Activated naive CD4-positive, alpha-beta T cell treated with anti-CD3 and anti-CD28 coated beads, Interleukin-2, amount 50 U/mL, for 24 hours (primary cell): ENCODE measurements at regions not wholly inside any gene's neighbourhood (a gene's known extent, or its start where the extent isn't known, plus 50 kb on each side); places are given as distances from the start of the nearest gene placed in this dataset.

Source experiments
- H3K27ac Mint-ChIP-seq: one replicate; pipeline ENCODE4 v1.8.0; 2021; ENCODE audit warnings: mild to moderate bottlenecking, mixed read lengths
- H3K27me3 Mint-ChIP-seq: one replicate; pipeline ENCODE4 v1.8.0; 2021; ENCODE audit warnings: mixed read lengths
- H3K36me3 Mint-ChIP-seq: one replicate; pipeline ENCODE4 v1.8.0; 2021; ENCODE audit warnings: mixed read lengths
- H3K4me1 Mint-ChIP-seq: one replicate; pipeline ENCODE4 v1.8.0; 2021; ENCODE audit warnings: mixed read lengths
- H3K4me3 Mint-ChIP-seq: one replicate; pipeline ENCODE4 v1.8.0; 2021; ENCODE audit warnings: mild to moderate bottlenecking, mixed read lengths
- H3K9me3 Mint-ChIP-seq: one replicate; pipeline ENCODE4 v1.8.0; 2021; ENCODE audit warnings: mixed read lengths

- Mint-ChIP-seq H3K4me1 (no peaks in the 10 kb centered on the region), H3K27me3 (peaks cover 3% of the 10 kb centered on the region), H3K4me3 (no peak overlapping the region), H3K27ac (no peak overlapping the region), H3K36me3 (peaks cover 2% of the 10 kb centered on the region), H3K9me3 (no peaks in the 10 kb centered on the region)
These were observed 68.7 kb upstream of the ATF3 start for GRCh38 chr1:212539737-212540430.

- no peak overlapping the region for H3K4me3 Mint-ChIP-seq
- H3K27me3 Mint-ChIP-seq, result peaks cover 4% of the 10 kb centered on the region
- H3K27ac Mint-ChIP-seq, result no peak overlapping the region
- H3K9me3 Mint-ChIP-seq, result no peaks in the 10 kb centered on the region
- no peaks in the 10 kb centered on the region for H3K4me1 Mint-ChIP-seq
- H3K36me3 Mint-ChIP-seq, result peaks cover under 1% of the 10 kb centered on the region
These were observed 65.8 kb upstream of the ATF3 start for GRCh38 chr1:212542761-212543187.

DNA sequence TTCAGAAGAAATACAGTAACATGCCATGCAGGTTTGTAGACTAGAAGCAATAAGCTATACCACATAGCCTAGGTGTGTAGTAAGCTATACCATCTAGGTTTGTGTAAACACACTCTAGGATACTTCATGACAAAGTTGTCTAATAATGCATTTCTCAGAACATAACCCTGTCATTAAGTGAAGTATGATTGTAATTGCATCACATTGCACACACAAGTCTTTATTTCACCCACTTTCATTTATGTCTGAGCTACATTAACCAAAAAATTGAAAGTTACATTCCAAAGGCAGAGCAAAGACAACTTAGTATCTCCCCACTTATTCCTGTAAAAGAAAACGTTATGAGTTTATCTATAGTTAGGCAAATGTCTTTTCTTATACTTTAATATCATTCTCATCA lies 64.5 kb upstream of the ATF3 start:
- Mint-ChIP-seq H3K36me3 (no peaks in the 10 kb centered on the region), H3K4me1 (no peaks in the 10 kb centered on the region), H3K9me3 (no peaks in the 10 kb centered on the region), H3K27ac (no peak overlapping the region), H3K4me3 (no peak overlapping the region), H3K27me3 (peaks cover 7% of the 10 kb centered on the region)

DNA sequence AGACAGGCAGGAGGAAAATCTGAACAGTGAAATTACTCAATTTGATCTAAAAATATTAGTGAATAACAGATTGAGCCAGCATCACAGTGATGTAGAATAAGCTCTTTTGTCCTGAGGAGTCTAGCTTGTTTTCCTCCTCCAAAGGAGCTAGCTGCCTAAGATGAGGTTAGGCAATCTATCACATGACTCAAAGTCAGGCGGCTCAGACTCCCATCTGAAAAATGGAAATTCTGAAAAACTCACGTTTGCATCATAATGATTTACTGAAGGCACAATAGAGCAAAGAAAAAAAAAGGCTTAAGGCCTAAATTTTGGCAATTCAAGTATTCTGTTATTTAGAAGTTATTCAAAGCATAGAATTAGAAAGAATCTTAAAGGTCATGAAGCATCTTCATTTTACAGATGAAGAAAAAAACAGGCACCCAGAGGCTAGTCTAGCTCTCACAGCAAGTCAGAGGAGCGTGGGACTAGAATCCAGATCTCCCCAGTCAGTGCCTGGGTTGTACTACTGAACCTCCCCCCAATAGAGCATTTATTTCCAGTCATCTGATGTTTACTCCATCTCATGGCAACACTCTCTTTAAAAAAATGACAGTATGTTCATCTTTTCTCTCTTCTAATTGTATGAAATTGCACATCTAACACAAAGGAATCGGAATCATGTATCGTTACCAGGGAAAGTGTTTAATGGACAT lies 62.5 kb upstream of the ATF3 start:
- H3K36me3 Mint-ChIP-seq, result no peaks in the 10 kb centered on the region
- H3K9me3 Mint-ChIP-seq, result no peaks in the 10 kb centered on the region
- H3K27ac Mint-ChIP-seq, result no peak overlapping the region
- no peaks in the 10 kb centered on the region for H3K4me1 Mint-ChIP-seq
- no peak overlapping the region for H3K4me3 Mint-ChIP-seq
- peaks cover 9% of the 10 kb centered on the region for H3K27me3 Mint-ChIP-seq

- Mint-ChIP-seq H3K4me1 (no peaks in the 10 kb centered on the region), H3K36me3 (no peaks in the 10 kb centered on the region), H3K27me3 (peaks cover 15% of the 10 kb centered on the region), H3K9me3 (no peaks in the 10 kb centered on the region), H3K4me3 (no peak overlapping the region), H3K27ac (no peak overlapping the region)
These were observed 59.0 kb upstream of the ATF3 start for GRCh38 chr1:212549503-212550017.

GRCh38 chr1:212551929-212552328 lies 56.6 kb upstream of the ATF3 start:
- H3K27me3 Mint-ChIP-seq, result peaks cover 17% of the 10 kb centered on the region

DNA sequence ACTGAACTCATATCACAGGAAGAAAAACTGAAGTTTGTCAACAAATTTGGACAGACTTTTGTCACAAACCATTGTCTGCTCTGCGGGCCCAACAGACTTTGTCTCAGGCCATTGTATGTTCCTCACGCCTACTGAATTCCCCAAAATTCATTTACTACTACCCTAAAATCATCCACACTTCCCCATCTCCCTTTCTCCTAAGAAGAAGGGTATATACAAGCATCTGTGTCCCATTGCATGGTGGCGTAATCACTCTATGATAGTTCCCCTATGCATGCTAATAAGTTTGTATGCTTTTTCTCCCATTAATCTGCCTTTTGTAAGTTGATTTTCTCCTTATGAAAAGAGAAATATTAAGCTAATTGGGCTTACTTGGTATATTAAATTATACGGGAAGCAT lies 54.9 kb upstream of the ATF3 start:
- no peaks in the 10 kb centered on the region for H3K36me3 Mint-ChIP-seq
- peaks cover 5% of the 10 kb centered on the region for H3K4me1 Mint-ChIP-seq
- peaks cover 17% of the 10 kb centered on the region for H3K27me3 Mint-ChIP-seq
- no peaks in the 10 kb centered on the region for H3K9me3 Mint-ChIP-seq
- no peak overlapping the region for H3K27ac Mint-ChIP-seq
- no peak overlapping the region for H3K4me3 Mint-ChIP-seq

More at GRCh38 chr1:212551929-212552328, 56.6 kb upstream of the ATF3 start:
- H3K4me3 Mint-ChIP-seq, result no peak overlapping the region
- no peaks in the 10 kb centered on the region for H3K4me1 Mint-ChIP-seq
- no peaks in the 10 kb centered on the region for H3K36me3 Mint-ChIP-seq
- H3K9me3 Mint-ChIP-seq, result no peaks in the 10 kb centered on the region
- H3K27ac Mint-ChIP-seq, result no peak overlapping the region

DNA sequence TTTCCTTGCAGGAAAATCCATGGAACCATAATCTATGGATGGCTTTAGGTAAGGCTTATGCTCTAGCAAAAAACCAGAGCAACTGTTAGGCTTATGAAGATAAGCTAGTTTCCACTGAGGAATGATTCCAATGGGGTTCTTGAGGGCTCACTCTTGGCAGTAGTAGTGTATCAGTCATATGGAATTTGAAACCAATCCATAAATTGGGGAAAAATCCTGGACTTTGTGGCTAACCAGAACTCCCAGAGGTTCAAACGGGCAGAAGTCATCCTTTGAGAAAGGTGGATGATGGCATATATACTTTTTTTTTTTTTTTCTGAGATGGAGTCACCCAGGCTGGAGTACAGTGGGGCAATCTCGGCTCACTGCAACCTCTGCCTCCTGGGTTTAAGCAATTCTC lies 54.2 kb upstream of the ATF3 start:
- H3K9me3 Mint-ChIP-seq, result no peaks in the 10 kb centered on the region
- H3K36me3 Mint-ChIP-seq, result no peaks in the 10 kb centered on the region
- no peak overlapping the region for H3K4me3 Mint-ChIP-seq
- no peak overlapping the region for H3K27ac Mint-ChIP-seq
- H3K27me3 Mint-ChIP-seq, result peaks cover 15% of the 10 kb centered on the region
- H3K4me1 Mint-ChIP-seq, result peaks cover 11% of the 10 kb centered on the region

GRCh38 chr1:212555426-212555825 lies 53.1 kb upstream of the ATF3 start:
- Mint-ChIP-seq H3K27ac (no peak overlapping the region), H3K27me3 (peaks cover 13% of the 10 kb centered on the region), H3K4me3 (no peak overlapping the region), H3K36me3 (no peaks in the 10 kb centered on the region), H3K9me3 (no peaks in the 10 kb centered on the region), H3K4me1 (peaks cover 19% of the 10 kb centered on the region)

GRCh38 chr1:212556822-212557549 lies 51.6 kb upstream of the ATF3 start:
- Mint-ChIP-seq H3K27ac (no peak overlapping the region), H3K4me1 (peaks cover 20% of the 10 kb centered on the region), H3K9me3 (no peaks in the 10 kb centered on the region), H3K4me3 (no peak overlapping the region), H3K27me3 (peaks cover 9% of the 10 kb centered on the region), H3K36me3 (no peaks in the 10 kb centered on the region)

GRCh38 chr1:212557739-212558692 lies 50.5 kb upstream of the ATF3 start:
- Mint-ChIP-seq H3K36me3 (no peaks in the 10 kb centered on the region), H3K27ac (peak overlapping the region; percentile 55), H3K27me3 (peaks cover 9% of the 10 kb centered on the region), H3K4me3 (peak overlapping the region; percentile 81), H3K4me1 (peaks cover 20% of the 10 kb centered on the region), H3K9me3 (no peaks in the 10 kb centered on the region)

DNA sequence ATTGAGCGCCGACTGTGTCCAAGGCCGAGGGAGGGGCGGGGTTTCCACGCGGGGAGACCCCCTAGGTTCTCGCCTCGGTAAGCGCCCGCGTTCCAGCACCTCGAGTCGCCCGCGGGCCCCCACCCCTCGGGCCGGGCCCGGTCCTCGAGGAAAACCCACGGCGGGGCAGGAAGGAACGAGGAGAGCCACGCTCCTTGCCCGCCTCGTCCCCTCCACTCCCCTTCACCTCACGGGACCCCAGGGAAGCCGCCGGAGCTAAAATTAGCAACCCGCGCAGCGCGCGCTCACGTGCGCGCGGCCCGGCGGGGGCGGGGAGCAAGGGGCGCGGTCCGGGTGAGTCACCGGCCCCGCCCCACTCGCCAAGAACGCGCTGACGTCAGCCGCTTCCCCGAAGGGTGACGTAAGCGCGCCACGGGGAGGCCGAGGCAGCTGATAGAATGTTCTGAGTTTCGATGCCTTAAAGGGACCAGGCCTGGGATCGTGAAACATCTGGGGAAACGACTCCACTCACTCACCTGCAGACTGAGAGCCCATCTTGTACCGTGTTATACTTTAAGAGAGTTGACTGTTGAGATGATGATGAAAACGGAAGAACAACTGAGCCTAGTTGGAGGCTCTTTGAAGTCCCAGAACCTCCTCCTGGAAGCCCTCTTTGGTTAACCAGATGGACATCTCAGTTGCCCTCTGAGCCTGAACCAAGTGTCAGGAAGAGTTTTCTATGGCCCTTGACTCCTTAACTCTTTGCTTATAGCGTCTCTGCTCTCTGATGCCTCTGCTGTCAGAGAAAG lies 49.7 kb upstream of the ATF3 start:
- Mint-ChIP-seq H3K9me3 (no peaks in the 10 kb centered on the region), H3K27ac (peak overlapping the region; percentile 97), H3K27me3 (peaks cover 9% of the 10 kb centered on the region), H3K4me1 (peaks cover 20% of the 10 kb centered on the region), H3K36me3 (no peaks in the 10 kb centered on the region), H3K4me3 (peak overlapping the region; percentile 81)
